ENCODE measurements at regions not wholly inside any gene's neighbourhood (a gene's known extent, or its start where the extent isn't known, plus 50 kb on each side); places are given as distances from the start of the nearest gene placed in this dataset.

GRCh38 chr9:13626601-13627000, 347.1 kb upstream of the MPDZ start (continued):
- no peak for TF ChIP-seq E2F8 (IDR thresholded peaks at IDR 0.05; ENCODE audit: low read depth, partially characterized antibody)
- TF ChIP-seq YY1 (IDR thresholded peaks at IDR 0.05; ENCODE audit: low read depth, low read length), result no peak
- TF ChIP-seq REST (IDR thresholded peaks at IDR 0.05; ENCODE audit: low read depth, low read length), result no peak
- TF ChIP-seq STAT3 (IDR thresholded peaks at IDR 0.05; ENCODE audit: low read depth, low read length), result no peak
- no peak for TF ChIP-seq ZNF24 (IDR thresholded peaks at IDR 0.05)
- no peak for TF ChIP-seq ESRRA (IDR thresholded peaks at IDR 0.05; ENCODE audit: low read length)
- TF ChIP-seq EZH2 (IDR thresholded peaks at IDR 0.05; ENCODE audit: borderline replicate concordance, control insufficient read depth, low read depth, low read length), result no peak
- TF ChIP-seq RAD21 (IDR thresholded peaks at IDR 0.05; ENCODE audit: insufficient read depth, low read depth, low read length), result no peak
- TF ChIP-seq RB1 (IDR thresholded peaks at IDR 0.05; ENCODE audit: borderline replicate concordance), result no peak
